NCI-H2107 (cell line): ENCODE measurements at regions not wholly inside any gene's neighbourhood (a gene's known extent, or its start where the extent isn't known, plus 50 kb on each side); places are given as distances from the start of the nearest gene placed in this dataset.
"Not testable (repeated sequence)": the region's sequence is repeated elsewhere in the genome, so short reads cannot be mapped to it uniquely, and the experiment has no call there.

ENCODE experiments used
- DNase-seq: peaks from one replicate; lab custom pipeline; 2025; lab: John Stamatoyannopoulos, UW

GRCh38 chr4:33628296-33628695 is 2616.0 kb downstream of the ARAP2 start:
- no peak for DNase-seq

- no peak for DNase-seq
Measured at GRCh38 chr4:33649015-33649414, 2595.3 kb downstream of the ARAP2 start.

GRCh38 chr4:33649471-33649870 is 2594.8 kb downstream of the ARAP2 start:
- DNase-seq = no peak

GRCh38 chr4:33650036-33650435 is 2594.3 kb downstream of the ARAP2 start:
- no peak for DNase-seq

- DNase-seq = no peak
Measured at GRCh38 chr4:33658971-33659370, 2585.3 kb downstream of the ARAP2 start.

- DNase-seq = no peak
Measured at GRCh38 chr4:33661636-33662035, 2582.7 kb downstream of the ARAP2 start.

- DNase-seq = no peak
Measured at GRCh38 chr4:33685939-33686338, 2558.4 kb downstream of the ARAP2 start.

- no peak for DNase-seq
Measured at GRCh38 chr4:33696041-33696440, 2548.3 kb downstream of the ARAP2 start.

- DNase-seq = no peak
Measured at GRCh38 chr4:33696586-33696985, 2547.7 kb downstream of the ARAP2 start.

- no peak for DNase-seq
Measured at GRCh38 chr4:33709247-33709646, 2535.1 kb downstream of the ARAP2 start.

GRCh38 chr4:33711826-33712225 is 2532.5 kb downstream of the ARAP2 start:
- DNase-seq = no peak

GRCh38 chr4:33714971-33715370 is 2529.3 kb downstream of the ARAP2 start:
- no peak for DNase-seq

- DNase-seq = no peak
Measured at GRCh38 chr4:33715841-33716395, 2528.4 kb downstream of the ARAP2 start.

- no peak for DNase-seq
Measured at GRCh38 chr4:33722254-33722653, 2522.1 kb downstream of the ARAP2 start.

- DNase-seq = no peak
Measured at GRCh38 chr4:33722800-33723516, 2521.4 kb downstream of the ARAP2 start.

GRCh38 chr4:33724685-33725084 is 2519.6 kb downstream of the ARAP2 start:
- no peak for DNase-seq

GRCh38 chr4:33725861-33726260 is 2518.5 kb downstream of the ARAP2 start:
- DNase-seq = no peak

GRCh38 chr4:33737726-33738125 is 2506.6 kb downstream of the ARAP2 start:
- no peak for DNase-seq

- DNase-seq = no peak
Measured at GRCh38 chr4:33739884-33740632, 2504.3 kb downstream of the ARAP2 start.

GRCh38 chr4:33740871-33741270 is 2503.4 kb downstream of the ARAP2 start:
- DNase-seq = not testable (repeated sequence)

GRCh38 chr4:33746979-33747378 is 2497.3 kb downstream of the ARAP2 start:
- no peak for DNase-seq

GRCh38 chr4:33751050-33751449 is 2493.3 kb downstream of the ARAP2 start:
- DNase-seq = no peak

GRCh38 chr4:33772582-33772981 is 2471.7 kb downstream of the ARAP2 start:
- DNase-seq = no peak
